HG03354 (cell line): ENCODE measurements at regions not wholly inside any gene's neighbourhood (a gene's known extent, or its start where the extent isn't known, plus 50 kb on each side); places are given as distances from the start of the nearest gene placed in this dataset.

Experiments
- ATAC-seq: cut with Tn5 transposase; IDR thresholded peaks from one replicate; pipeline ENCODE4 v1.9.1; 2021; ENCODE audit warnings: mild to moderate bottlenecking; ENCODE audit not compliant: unreplicated experiment, poor library complexity, severe bottlenecking

DNA sequence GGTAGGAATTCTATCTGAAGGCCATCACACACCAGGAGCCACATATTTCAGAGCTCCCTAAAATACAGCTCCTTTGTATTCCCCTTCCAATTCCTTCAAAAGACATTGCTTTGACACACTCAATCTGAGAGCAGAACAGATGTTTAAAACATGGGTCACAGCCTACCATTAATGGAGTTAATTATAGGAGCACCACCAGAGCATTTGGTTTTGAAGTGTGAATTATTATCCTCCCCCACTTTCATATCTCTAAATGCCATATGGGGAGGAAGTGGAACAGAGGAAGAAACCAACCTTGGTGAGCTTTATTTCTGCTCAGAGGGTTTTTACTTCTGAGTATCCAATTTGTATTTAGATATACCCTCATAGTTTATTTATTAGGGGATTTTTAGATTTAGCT is 50.7 kb upstream of the TNFRSF21 start:
- ATAC-seq: peak; percentile 61

DNA sequence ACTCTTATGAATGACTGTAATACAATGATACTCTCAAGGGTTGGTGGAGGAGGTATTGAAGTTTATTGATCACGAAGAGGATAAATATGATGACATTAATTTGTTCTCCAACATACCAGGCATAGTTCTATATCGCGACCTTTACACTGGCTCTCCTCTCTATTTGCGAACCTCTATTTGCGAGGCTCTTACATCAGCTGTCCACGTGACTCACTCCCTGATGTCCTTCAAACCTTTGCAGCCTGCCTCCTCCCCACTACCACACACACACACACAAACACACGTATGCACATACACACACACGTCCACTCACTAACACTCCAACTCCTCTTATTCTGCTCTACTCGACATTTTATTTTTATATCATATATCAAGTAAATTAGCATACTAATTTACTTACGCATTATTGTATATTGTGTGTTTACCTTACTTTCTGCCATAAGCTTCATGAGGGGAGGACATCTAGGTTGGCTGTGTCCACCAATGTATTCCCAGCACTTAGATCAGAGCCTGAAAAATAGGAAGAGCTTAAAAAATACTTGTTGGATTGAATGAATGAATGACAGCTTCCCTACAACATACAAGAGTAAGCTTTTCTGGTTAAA is 53.3 kb upstream of the TNFRSF21 start:
- no peak for ATAC-seq

DNA sequence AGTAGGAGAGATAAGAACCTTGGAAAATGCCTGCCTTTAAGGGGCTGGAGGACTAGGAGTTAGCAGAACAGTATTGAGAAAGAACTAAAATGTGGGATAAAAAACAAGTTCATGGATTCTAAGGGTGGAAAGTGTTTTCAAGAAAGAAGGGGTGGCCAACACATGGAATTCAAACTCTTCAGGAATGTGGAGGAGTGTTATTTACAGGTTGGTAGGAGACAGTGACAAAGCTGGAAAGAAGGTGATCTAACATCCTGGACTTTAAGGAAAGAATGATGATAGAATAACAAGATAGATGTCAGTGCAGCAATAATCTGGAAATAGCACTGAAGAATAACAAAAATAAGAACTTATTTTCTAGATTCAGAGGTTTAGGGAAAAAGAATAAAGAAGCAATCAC is 54.0 kb upstream of the TNFRSF21 start:
- ATAC-seq: no peak

DNA sequence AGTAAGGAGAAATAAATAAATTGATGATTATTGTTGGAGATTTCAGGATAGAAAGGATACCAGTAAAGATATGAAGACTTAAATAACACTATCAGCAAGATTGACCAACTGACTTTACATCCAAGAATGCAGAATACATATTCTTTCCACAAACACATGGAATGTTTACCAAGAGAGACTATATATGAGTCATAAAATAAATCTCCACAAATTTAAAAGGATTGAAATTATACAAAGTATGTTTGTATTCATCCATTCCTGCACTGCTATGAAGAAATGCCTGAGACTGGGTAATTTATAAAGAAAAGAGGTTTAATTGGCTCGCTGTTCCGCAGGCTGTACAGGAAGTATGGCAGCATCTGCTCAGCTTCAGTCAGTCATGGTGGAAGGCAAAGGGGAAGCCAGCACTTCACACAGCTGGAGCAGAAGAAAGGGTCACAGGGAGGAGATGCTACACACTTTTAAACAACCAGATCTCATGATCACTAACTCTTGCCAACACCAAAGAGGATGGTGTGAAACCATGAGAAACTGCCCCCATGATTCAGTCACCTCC is 56.7 kb upstream of the TNFRSF21 start:
- no peak for ATAC-seq

DNA sequence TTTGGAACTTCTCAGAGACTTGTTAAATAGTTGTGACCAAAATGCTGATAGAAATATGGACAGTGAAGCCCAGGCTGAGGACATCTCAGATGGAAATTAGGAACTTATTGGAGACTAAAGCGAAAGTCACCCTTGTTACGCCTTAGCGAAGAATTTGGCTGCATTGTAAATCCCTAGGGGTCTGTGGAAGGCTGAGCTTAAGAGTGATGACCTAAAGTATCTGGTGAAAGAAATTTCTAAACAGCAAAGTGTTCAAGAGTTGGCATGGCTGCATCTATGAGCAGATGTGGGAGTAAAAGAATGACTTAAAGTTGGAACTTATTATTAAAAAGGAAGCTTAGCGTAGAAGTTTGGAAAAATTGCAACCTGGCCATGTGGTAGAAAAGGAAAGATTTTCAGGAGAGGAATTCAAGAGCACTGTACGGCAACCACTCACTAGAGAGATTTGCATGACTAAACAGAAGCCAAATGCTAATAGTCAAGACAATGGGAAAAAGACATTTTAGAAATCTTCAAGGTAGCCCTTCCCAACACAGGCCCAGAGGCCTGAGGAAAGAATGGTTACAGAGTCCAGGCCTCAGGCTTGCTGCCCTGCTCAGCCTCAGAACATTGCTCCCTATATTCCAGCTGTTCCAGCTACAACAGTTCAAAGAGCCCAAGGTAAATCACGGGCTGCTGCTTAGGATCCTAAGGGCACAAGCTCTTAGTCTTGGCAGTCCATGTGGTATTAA is 61.6 kb upstream of the TNFRSF21 start:
- ATAC-seq: no peak

DNA sequence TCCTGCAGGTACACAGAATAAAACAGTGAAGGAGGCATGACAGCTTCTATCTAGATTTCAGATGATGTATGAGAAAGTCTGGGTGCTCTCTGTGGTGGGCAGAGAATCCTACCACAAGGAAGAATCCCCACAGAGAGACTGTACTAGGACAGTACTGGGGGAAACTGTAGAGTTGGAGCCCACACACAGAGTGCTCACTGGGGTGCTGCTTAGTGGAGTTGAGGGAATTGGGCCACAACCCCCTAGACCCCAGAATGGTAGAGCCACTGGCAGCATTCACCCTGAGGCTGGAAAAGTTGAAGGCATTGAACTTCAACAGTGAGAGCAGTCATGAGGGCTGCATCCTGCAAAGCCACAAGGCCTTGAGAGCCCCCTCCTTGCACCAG is 62.2 kb upstream of the TNFRSF21 start:
- no peak for ATAC-seq

DNA sequence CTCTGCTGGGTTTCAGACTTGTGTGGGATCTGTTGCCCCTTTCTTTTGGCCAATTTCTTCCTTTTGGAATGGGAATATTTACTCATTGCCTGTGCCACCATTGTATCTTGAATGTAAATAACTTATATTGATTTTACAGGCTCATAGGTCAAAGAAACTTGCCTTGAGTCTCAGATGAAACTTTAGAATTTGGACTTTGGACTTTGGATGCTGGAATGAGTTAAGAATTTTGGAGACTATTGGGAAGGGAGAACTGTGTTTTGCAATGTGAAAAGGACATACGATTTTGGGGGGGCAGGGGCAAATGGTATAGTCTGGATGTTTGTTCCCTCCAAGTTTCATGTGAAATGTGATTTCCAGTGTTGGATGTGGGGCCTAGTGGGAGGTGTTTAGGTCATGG is 62.6 kb upstream of the TNFRSF21 start:
- ATAC-seq: no peak

DNA sequence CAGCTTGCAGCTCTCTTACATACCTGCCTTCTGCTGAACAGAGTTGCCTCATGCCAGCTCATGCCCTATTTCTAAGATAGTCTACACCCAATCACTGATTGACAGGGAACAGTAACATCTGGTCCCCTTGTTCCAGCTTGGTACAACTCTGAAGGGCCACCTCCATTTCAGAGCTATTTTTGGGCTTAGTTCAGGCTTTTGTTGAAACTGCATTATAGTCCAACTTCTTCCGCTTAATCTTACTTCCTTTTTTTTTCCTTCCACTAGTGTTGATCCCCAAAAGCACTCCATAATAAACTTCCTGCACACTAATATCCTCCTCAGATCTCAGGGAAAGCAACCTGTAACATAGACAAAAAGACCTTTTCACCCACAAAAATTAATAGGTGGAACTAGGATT is 65.7 kb upstream of the TNFRSF21 start:
- ATAC-seq: no peak

DNA sequence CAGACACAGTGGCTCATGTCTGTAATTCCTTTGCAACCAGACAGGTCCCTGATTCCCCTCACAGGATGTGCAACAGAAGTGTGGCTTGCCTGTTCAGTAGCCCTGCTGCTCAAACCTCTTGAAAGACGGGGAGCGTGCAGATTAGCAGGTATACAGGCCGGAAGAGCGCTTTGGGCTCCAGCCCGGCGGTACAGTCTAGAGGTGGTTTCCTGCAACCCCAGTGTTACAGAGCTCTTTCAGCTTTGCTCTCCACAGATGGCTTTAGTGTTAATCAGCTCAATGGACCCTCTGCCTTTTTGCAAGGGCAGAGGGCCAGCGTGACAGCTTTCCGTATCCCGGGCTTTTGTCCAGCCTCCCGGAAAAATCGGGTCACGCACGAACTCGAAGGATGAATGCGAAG is 67.2 kb upstream of the TNFRSF21 start:
- ATAC-seq: no peak

DNA sequence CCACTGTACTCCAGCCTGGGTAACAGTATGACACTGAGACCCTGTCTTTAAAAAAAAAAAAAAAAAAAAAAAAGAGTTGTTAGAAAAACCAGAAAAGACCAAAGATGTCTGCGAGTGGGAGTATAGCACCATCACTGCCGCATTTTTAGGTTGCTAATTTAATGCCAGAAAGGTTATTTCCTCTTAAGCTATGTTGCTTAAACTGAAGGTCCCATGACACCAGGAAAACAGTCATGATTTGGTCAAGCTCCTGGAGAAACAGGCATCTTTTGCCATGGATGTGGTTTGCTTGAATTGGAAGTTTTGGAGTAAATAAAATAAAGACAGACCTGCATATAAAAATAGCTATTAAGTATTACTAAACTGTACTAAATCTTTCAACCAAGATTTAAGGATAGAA is 68.3 kb upstream of the TNFRSF21 start:
- ATAC-seq: no peak

DNA sequence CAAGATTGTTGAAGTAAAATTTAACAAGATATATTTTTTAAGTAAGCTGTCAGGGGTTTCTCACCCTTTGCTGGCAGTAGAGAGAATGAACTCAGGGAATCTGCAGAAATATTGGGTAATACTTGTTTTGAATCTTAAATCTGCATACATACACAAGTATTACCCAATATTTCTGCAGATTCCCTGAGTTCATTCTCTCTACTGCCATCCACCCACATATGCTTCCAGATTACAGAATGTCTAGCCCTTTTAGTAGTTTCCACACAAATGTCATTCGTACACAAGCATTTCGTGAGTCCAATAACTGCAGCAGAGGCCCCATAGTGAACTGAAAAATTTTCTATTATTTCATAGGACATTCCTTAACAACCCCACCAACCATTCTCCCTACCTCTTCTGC is 69.6 kb upstream of the TNFRSF21 start:
- ATAC-seq: no peak

DNA sequence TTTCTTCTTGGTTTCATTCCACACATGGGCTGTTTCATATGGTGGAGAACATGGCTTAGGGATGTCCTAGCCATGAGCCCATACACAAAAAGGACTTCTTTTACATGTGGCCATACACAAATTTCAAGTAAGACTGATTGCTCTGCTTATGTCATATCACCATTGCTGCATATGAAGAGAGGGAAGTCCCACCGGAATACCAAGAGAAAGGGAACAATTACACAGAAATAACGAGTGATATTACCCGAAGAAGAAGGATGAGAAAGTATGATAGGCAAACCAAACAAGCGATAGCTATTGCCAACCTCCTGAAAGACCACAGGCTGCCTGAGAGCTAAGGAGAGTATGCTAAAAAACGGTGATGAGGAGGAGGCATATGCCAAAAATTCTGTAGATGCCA is 70.5 kb upstream of the TNFRSF21 start:
- ATAC-seq: no peak

DNA sequence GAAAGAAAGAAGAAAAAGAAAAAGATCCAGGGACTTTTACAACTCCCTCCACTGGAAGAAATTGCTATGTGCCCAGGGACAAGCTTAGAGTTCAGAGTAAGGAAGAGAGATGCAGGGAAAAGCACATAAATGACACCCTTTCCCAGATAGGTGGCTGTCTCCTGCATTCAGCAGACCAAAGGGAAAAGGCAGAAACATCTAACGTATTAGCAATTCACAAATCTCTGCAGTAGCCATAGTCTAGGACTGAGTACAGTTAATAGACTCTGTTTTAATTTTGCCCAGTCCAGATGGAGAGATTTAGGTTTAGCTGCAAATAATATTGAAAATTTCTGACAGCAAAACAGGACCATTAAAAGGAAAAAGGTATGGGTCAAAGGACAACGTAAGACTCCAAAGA is 71.3 kb upstream of the TNFRSF21 start:
- no peak for ATAC-seq

DNA sequence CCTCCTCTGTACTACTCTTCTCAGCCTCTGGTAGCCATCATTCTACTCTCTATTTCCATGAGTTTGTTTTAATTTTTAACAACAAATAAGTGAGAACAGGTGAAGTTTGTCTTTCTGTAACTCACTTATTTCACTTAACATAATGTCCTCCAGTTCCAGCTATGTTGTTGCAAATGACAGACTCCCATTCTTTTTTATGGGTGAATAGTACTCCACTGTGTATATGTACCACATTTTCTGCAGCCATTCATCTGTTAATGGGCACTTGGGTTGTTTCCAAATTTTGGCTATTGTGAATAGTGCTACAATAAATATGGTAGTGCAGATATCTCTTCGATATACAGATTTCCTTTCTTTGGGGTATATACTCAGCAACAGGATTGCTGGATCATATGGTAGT is 73.7 kb upstream of the TNFRSF21 start:
- no peak for ATAC-seq

DNA sequence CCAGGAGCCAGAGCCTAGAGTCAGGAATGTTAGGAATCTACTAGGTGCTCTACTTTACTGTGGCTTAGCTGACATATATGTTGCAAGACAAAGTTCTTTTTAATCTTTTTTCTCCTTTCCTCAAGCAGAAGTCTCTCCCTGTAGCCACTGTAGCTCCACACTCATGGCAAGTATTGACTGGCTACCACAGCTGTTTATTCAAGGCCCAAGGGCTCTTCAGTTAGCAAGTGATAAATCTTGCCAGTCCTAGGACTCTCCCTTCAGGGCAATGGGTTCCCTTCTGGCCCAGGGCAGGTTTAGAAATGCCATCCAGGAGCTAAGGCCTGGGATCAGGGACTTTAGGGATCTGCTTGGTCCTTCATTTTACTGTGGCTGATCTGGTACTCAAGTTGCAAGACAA is 82.0 kb upstream of the TNFRSF21 start:
- no peak for ATAC-seq

DNA sequence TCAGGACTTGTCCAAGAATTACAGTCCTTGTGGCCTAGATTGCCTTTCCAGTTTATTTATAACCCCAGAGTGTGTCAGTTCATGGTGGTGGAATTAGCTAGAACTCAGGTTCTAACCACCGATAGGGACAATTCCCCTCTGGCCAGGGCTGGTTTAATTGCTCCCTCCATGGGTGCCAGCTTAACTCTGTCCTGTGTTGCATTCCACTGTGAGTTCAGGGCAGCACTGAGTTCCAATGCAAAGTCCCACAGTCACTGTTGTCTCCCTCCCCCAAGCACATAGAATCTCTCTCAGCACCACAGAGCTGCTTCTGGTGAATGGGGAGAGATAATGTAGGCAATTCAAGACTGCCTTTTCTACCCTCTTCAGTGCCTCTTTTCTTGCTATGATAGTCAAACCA is 82.5 kb upstream of the TNFRSF21 start:
- ATAC-seq: no peak

DNA sequence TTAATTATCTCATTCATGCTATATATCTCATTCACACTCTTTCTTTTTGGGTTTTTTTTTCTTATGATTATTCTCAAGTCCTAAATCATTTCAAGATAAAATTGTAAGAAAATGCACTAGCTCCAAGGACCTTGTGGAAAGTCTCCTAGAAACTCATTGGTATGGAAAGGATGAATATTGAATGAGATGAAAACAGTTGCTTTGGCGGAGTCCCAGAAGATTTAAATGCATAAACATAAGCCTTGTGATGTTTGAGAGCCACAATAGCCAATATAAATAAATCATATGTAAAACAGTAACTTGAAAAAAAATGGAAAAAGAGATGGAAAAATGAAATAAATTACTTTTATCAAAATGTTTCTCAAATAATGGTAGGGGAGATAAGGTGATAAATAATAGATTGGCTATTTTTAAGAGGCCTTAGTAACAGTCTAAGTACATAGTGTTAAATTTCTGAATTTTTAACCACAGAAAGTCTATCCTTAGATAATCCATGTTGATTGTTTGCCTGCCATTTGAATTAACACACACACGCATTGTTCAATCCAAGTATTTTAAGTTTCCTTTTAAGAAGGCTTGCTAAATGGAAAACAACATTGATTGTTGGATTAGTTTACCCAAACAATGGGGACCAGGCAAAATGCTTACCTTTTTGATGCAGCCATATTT is 81.1 kb upstream of the CD2AP start:
- ATAC-seq: no peak

DNA sequence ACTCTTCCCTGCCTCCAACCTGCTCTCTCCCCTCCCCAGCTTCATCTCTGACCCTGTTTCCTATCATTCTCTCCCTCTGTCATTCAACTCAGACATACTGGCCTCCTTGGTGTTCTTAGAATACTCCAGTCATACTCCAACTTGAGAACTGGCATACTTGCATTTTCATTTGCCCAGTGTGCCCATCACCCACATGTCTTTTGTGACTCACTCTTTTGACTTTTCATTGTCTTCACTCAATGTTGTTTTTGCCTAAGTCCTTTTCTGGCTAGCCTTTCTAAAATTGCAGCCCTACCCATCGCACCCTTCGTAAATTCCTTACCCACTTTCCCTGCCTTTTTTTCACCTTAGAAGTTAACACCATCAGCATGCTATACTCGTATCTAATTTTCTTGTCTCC is 77.0 kb upstream of the CD2AP start:
- no peak for ATAC-seq

DNA sequence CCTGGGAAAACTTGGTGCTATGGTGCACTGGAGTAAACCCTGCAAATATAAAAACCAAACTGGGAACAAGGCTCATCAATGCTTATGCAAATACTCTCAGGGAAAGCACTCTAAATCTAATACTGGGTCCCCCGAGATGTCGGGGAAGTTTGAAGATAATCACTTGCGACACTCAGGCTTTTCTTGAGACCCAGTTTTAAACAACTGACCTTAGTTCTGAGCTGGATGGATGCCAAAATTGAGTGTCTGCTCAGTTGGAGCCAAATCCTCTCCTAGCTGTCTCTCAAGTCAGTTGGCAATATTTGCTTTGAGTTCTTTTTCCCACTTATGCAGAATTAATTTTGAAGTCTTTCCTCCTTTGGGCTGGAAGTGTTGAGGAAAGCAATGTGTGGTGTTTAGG is 75.5 kb upstream of the CD2AP start:
- ATAC-seq: no peak

DNA sequence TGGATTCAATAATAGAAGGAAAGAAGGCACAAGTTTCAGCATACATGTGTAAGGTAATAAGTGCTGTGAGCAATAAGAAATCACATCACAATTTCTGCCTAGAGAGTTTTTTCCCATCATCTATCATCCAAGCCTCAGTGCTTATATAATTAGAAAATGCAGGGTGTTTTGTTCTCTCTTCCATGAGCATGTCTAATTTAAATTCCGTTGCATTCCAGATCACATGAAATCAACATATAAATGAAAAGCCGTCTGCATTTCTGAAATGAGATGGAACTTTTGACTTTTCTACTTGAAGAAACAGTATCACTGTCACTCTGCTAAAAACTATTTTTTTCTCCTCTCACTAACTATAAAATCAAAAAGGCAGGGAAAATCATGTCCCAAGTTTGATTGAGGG is 74.5 kb upstream of the CD2AP start:
- no peak for ATAC-seq

DNA sequence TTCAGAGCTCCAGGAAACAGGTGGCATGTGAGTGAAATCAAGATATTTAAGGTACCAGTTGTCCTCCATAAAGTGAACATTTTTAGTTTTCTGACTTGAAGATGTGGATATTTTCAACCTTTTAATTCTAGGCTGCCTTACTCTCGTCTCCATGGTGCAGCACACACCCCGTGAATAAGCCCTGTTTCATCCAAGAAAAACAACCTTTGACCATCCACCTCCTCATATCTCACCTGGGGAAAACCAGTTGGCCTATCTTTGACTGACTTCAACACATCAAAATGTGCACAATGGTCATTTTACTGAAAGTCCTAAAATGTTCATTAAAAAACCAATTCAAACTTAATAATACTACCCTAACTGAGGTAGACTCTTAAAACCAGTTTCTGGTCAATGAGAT is 73.8 kb upstream of the CD2AP start:
- ATAC-seq: no peak
